SIG-M5 treated with dmso at 0.1 percent for 504 hours (cell line): ENCODE measurements at regions not wholly inside any gene's neighbourhood (a gene's known extent, or its start where the extent isn't known, plus 50 kb on each side); places are given as distances from the start of the nearest gene placed in this dataset.

Experiments used
- DNase-seq: peaks from one replicate; lab custom pipeline; 2025; ENCODE audit not compliant: unreplicated experiment; lab: John Stamatoyannopoulos, UW

GRCh38 chr14:86597279-86597678 is 1067.3 kb downstream of the FLRT2 start:
- DNase-seq = no peak

- no peak for DNase-seq
These were observed 1066.1 kb downstream of the FLRT2 start for GRCh38 chr14:86596024-86596423.

GRCh38 chr14:86575141-86575540 is 1045.2 kb downstream of the FLRT2 start:
- no peak for DNase-seq

- DNase-seq = no peak
These were observed 1044.8 kb downstream of the FLRT2 start for GRCh38 chr14:86574778-86575129.

- DNase-seq = no peak
These were observed 1044.3 kb downstream of the FLRT2 start for GRCh38 chr14:86574051-86574777.

- DNase-seq = no peak
These were observed 1040.4 kb downstream of the FLRT2 start for GRCh38 chr14:86570371-86570770.

GRCh38 chr14:86543521-86543920 is 1013.6 kb downstream of the FLRT2 start:
- DNase-seq = no peak

GRCh38 chr14:86541972-86542371 is 1012.0 kb downstream of the FLRT2 start:
- DNase-seq = no peak

- no peak for DNase-seq
These were observed 1010.8 kb downstream of the FLRT2 start for GRCh38 chr14:86540636-86541247.

- no peak for DNase-seq
These were observed 1009.6 kb downstream of the FLRT2 start for GRCh38 chr14:86539361-86540070.

GRCh38 chr14:86533834-86534233 is 1003.9 kb downstream of the FLRT2 start:
- DNase-seq = no peak

- DNase-seq = no peak
These were observed 1002.3 kb downstream of the FLRT2 start for GRCh38 chr14:86532219-86532618.

- no peak for DNase-seq
These were observed 1000.5 kb downstream of the FLRT2 start for GRCh38 chr14:86530457-86530856.

- DNase-seq = no peak
These were observed 997.4 kb downstream of the FLRT2 start for GRCh38 chr14:86527312-86527711.

- no peak for DNase-seq
These were observed 995.7 kb downstream of the FLRT2 start for GRCh38 chr14:86525673-86526072.

GRCh38 chr14:86521843-86522242 is 991.9 kb downstream of the FLRT2 start:
- DNase-seq = no peak

- DNase-seq = no peak
These were observed 991.2 kb downstream of the FLRT2 start for GRCh38 chr14:86521031-86521730.

GRCh38 chr14:86518298-86518697 is 988.4 kb downstream of the FLRT2 start:
- no peak for DNase-seq

- no peak for DNase-seq
These were observed 985.3 kb downstream of the FLRT2 start for GRCh38 chr14:86515195-86515594.

- no peak for DNase-seq
These were observed 983.6 kb downstream of the FLRT2 start for GRCh38 chr14:86513564-86513963.

- DNase-seq = no peak
These were observed 983.1 kb downstream of the FLRT2 start for GRCh38 chr14:86513056-86513455.

- DNase-seq = no peak
These were observed 980.5 kb downstream of the FLRT2 start for GRCh38 chr14:86510491-86510890.
